ENCODE measurements at regions not wholly inside any gene's neighbourhood (a gene's known extent, or its start where the extent isn't known, plus 50 kb on each side); places are given as distances from the start of the nearest gene placed in this dataset.

DNA sequence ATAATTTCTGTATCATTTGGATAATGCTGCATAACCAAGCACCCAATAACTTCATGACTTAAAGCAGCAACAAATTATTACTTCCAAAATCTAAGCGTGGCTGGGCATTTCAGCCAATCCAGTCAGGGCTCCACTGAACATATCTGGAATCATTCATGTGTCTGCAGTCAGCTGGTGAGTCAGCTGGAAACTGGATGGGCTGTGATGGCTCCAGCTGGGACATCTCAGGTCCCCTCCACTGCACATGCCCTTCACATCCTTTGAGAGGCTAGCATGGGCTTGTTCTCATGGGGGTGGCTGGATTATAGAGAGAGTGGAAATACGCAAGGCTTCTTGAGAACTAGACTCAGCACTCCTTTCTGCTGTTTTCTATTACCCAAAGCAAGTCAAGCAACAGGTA is 961.9 kb downstream of the DIAPH3 start:
- TF ChIP-seq YY1 (IDR thresholded peaks at IDR 0.05; ENCODE audit: insufficient read depth, insufficient read length) (no peak), ZNF274 (IDR thresholded peaks at IDR 0.05; ENCODE audit: low read depth, low read length) (no peak)

Data from NT2/D1 (cell line).